MG63 (cell line): ENCODE measurements at regions not wholly inside any gene's neighbourhood (a gene's known extent, or its start where the extent isn't known, plus 50 kb on each side); places are given as distances from the start of the nearest gene placed in this dataset.
A peak's percentile ranks its signal among the peaks of the same experiment; 100 is the strongest.

ENCODE experiments used
- DNase-seq: peaks from one replicate; pipeline ENCODE4 v3.0.0-alpha.2; 2020
- H3K27me3 ChIP-seq: fragments of 250-450 bp; sonication (Bioruptor Pico); 2 replicates; pipeline ENCODE4 v1.5.1; 2020; ENCODE audit warnings: mild to moderate bottlenecking, moderate library complexity
- H3K36me3 ChIP-seq: fragments of 250-450 bp; sonication (Bioruptor Pico); 2 replicates; pipeline ENCODE4 v1.5.1; 2020; ENCODE audit warnings: mild to moderate bottlenecking, moderate library complexity
- H3K4me3 ChIP-seq: fragments of 250-450 bp; sonication (Bioruptor Pico); 2 replicates; pipeline ENCODE4 v1.5.1; 2020; ENCODE audit warnings: mild to moderate bottlenecking, moderate library complexity
- H3K9me3 ChIP-seq: fragments of 250-450 bp; sonication (Bioruptor Pico); 2 replicates; pipeline ENCODE4 v1.5.1; 2020; ENCODE audit warnings: mild to moderate bottlenecking, moderate library complexity

GRCh38 chr6:128827675-128828464 is 55.1 kb upstream of the LAMA2 start:
- no peaks in the 10 kb centered on the region for H3K27me3 ChIP-seq
- no peaks in the 10 kb centered on the region for H3K36me3 ChIP-seq
- DNase-seq = no peak
- H3K9me3 ChIP-seq = peaks cover 2% of the 10 kb centered on the region; the same call in 1 of the 2 replicates
- no peak overlapping the region for H3K4me3 ChIP-seq

- H3K36me3 ChIP-seq = no peaks in the 10 kb centered on the region
- H3K4me3 ChIP-seq = no peak overlapping the region
- H3K27me3 ChIP-seq = no peaks in the 10 kb centered on the region
- no peak for DNase-seq
- peaks cover 2% of the 10 kb centered on the region; the same call in 1 of the 2 replicates for H3K9me3 ChIP-seq
Measured at GRCh38 chr6:128826606-128827005, 56.3 kb upstream of the LAMA2 start.

GRCh38 chr6:128822271-128822670 is 60.7 kb upstream of the LAMA2 start:
- Histone ChIP-seq H3K36me3 (no peaks in the 10 kb centered on the region), H3K27me3 (no peaks in the 10 kb centered on the region), H3K9me3 (no peaks in the 10 kb centered on the region), H3K4me3 (no peak overlapping the region)
- peak; percentile 49 for DNase-seq

GRCh38 chr6:128821116-128821515 is 61.8 kb upstream of the LAMA2 start:
- no peak for DNase-seq
- H3K4me3 ChIP-seq = no peak overlapping the region

GRCh38 chr6:128808856-128809255 is 74.1 kb upstream of the LAMA2 start:
- H3K27me3 ChIP-seq = no peaks in the 10 kb centered on the region
- H3K4me3 ChIP-seq = no peak overlapping the region
- H3K9me3 ChIP-seq = peaks cover 2% of the 10 kb centered on the region; the same call in 1 of the 2 replicates
- no peak for DNase-seq
- H3K36me3 ChIP-seq = no peaks in the 10 kb centered on the region

More at GRCh38 chr6:128821116-128821515, 61.8 kb upstream of the LAMA2 start:
- Histone ChIP-seq H3K36me3 (no peaks in the 10 kb centered on the region), H3K9me3 (no peaks in the 10 kb centered on the region), H3K27me3 (no peaks in the 10 kb centered on the region)

- Histone ChIP-seq H3K36me3 (no peaks in the 10 kb centered on the region), H3K27me3 (no peaks in the 10 kb centered on the region), H3K4me3 (no peak overlapping the region), H3K9me3 (peaks cover 2% of the 10 kb centered on the region; the same call in 1 of the 2 replicates)
- DNase-seq = no peak
Measured at GRCh38 chr6:128807577-128807976, 75.4 kb upstream of the LAMA2 start.

- H3K9me3 ChIP-seq = peaks cover 4% of the 10 kb centered on the region; the same call in 1 of the 2 replicates
- no peaks in the 10 kb centered on the region for H3K36me3 ChIP-seq
- no peaks in the 10 kb centered on the region for H3K27me3 ChIP-seq
- no peak overlapping the region for H3K4me3 ChIP-seq
- no peak for DNase-seq
Measured at GRCh38 chr6:128806261-128806660, 76.7 kb upstream of the LAMA2 start.

- no peaks in the 10 kb centered on the region for H3K36me3 ChIP-seq
- DNase-seq = peak; percentile 26
Measured at GRCh38 chr6:128803911-128804310, 79.0 kb upstream of the LAMA2 start.

GRCh38 chr6:128801621-128802020 is 81.3 kb upstream of the LAMA2 start:
- DNase-seq = no peak
- Histone ChIP-seq H3K27me3 (no peaks in the 10 kb centered on the region), H3K9me3 (peaks cover 4% of the 10 kb centered on the region; the same call in 1 of the 2 replicates), H3K36me3 (no peaks in the 10 kb centered on the region), H3K4me3 (no peak overlapping the region)

More at GRCh38 chr6:128803911-128804310, 79.0 kb upstream of the LAMA2 start:
- Histone ChIP-seq H3K4me3 (no peak overlapping the region), H3K27me3 (no peaks in the 10 kb centered on the region), H3K9me3 (peaks cover 4% of the 10 kb centered on the region; the same call in 1 of the 2 replicates)

GRCh38 chr6:128784266-128784665 is 98.7 kb upstream of the LAMA2 start:
- DNase-seq = no peak
- Histone ChIP-seq H3K27me3 (no peaks in the 10 kb centered on the region), H3K9me3 (no peaks in the 10 kb centered on the region), H3K4me3 (no peak overlapping the region), H3K36me3 (no peaks in the 10 kb centered on the region)

GRCh38 chr6:128768187-128768586 is 114.8 kb upstream of the LAMA2 start:
- Histone ChIP-seq H3K9me3 (no peaks in the 10 kb centered on the region; the same call in 1 of the 2 replicates), H3K36me3 (no peaks in the 10 kb centered on the region), H3K27me3 (no peaks in the 10 kb centered on the region), H3K4me3 (no peak overlapping the region)
- DNase-seq = no peak

GRCh38 chr6:128767705-128768104 is 115.2 kb upstream of the LAMA2 start:
- Histone ChIP-seq H3K27me3 (no peaks in the 10 kb centered on the region), H3K36me3 (no peaks in the 10 kb centered on the region), H3K4me3 (no peak overlapping the region), H3K9me3 (no peaks in the 10 kb centered on the region; the same call in 1 of the 2 replicates)
- DNase-seq = no peak

- Histone ChIP-seq H3K36me3 (no peaks in the 10 kb centered on the region), H3K9me3 (no peaks in the 10 kb centered on the region; the same call in 1 of the 2 replicates), H3K4me3 (no peak overlapping the region), H3K27me3 (no peaks in the 10 kb centered on the region)
- DNase-seq = no peak
Measured at GRCh38 chr6:128767150-128767549, 115.8 kb upstream of the LAMA2 start.

- Histone ChIP-seq H3K36me3 (no peaks in the 10 kb centered on the region), H3K27me3 (no peaks in the 10 kb centered on the region), H3K4me3 (no peak overlapping the region), H3K9me3 (no peaks in the 10 kb centered on the region; the same call in 1 of the 2 replicates)
- no peak for DNase-seq
Measured at GRCh38 chr6:128763599-128764300, 119.2 kb upstream of the LAMA2 start.

GRCh38 chr6:128759901-128760300 is 123.0 kb upstream of the LAMA2 start:
- H3K4me3 ChIP-seq = no peak overlapping the region
- DNase-seq = no peak
- no peaks in the 10 kb centered on the region for H3K9me3 ChIP-seq
- no peaks in the 10 kb centered on the region for H3K27me3 ChIP-seq
- H3K36me3 ChIP-seq = no peaks in the 10 kb centered on the region

GRCh38 chr6:128759447-128759846 is 123.5 kb upstream of the LAMA2 start:
- H3K9me3 ChIP-seq = no peaks in the 10 kb centered on the region
- H3K27me3 ChIP-seq = no peaks in the 10 kb centered on the region
- no peak overlapping the region for H3K4me3 ChIP-seq
- H3K36me3 ChIP-seq = no peaks in the 10 kb centered on the region
- DNase-seq = no peak

GRCh38 chr6:128757961-128758360 is 125.0 kb upstream of the LAMA2 start:
- Histone ChIP-seq H3K27me3 (no peaks in the 10 kb centered on the region), H3K36me3 (no peaks in the 10 kb centered on the region), H3K9me3 (no peaks in the 10 kb centered on the region), H3K4me3 (no peak overlapping the region)
- DNase-seq = no peak
